WTC11 (cell line): ENCODE measurements at regions not wholly inside any gene's neighbourhood (a gene's known extent, or its start where the extent isn't known, plus 50 kb on each side); places are given as distances from the start of the nearest gene placed in this dataset.

ENCODE experiments used
- ATAC-seq: fragments of 200-7000 bp; cut with Tn5 transposase; 2 replicates; pipeline ENCODE4 v1.10.0; 2021; ENCODE audit warnings: mild to moderate bottlenecking, moderate library complexity
- CTCF ChIA-PET: fragments of 300-600 bp; sonication (Branson Sonifier 250); formaldehyde crosslinking; loops from one replicate; lab custom pipeline; 2021; ENCODE audit warnings: antibody characterized with exemption; lab: Charles Lee
- POLR2A ChIA-PET: fragments of 350-600 bp; sonication (Branson Sonifier 250); formaldehyde crosslinking; loops from one replicate; lab custom pipeline; 2021; ENCODE audit warnings: antibody characterized with exemption; lab: Charles Lee
- DNase-seq: peaks from one replicate; pipeline ENCODE4 v3.0.0; 2021; ENCODE audit warnings: low spot score
- H3K27ac Mint-ChIP-seq: 2 replicates; pipeline ENCODE4 v1.8.0; 2021; ENCODE audit warnings: mixed read lengths
- H3K27me3 Mint-ChIP-seq: 2 replicates; pipeline ENCODE4 v1.8.0; 2021; ENCODE audit warnings: low read depth, mild to moderate bottlenecking, moderate library complexity, mixed read lengths
- H3K36me3 Mint-ChIP-seq: 2 replicates; pipeline ENCODE4 v1.8.0; 2021; ENCODE audit warnings: mixed read lengths
- H3K4me1 Mint-ChIP-seq: 2 replicates; pipeline ENCODE4 v1.8.0; 2022; ENCODE audit warnings: mixed read lengths
- H3K4me3 Mint-ChIP-seq: 2 replicates; pipeline ENCODE4 v1.8.0; 2021; ENCODE audit warnings: mild to moderate bottlenecking, moderate library complexity, mixed read lengths
- H3K9me3 Mint-ChIP-seq: 2 replicates; pipeline ENCODE4 v1.8.0; 2021; ENCODE audit warnings: mixed read lengths
- CBFB ChIP-seq: sonication (generic); formaldehyde crosslinking; IDR thresholded peaks from 2 replicates; pipeline ENCODE4 v1.8.1; 2022; ENCODE audit warnings: mild to moderate bottlenecking, low read depth, missing genetic modification reagents
- CREM ChIP-seq: sonication (generic); formaldehyde crosslinking; IDR thresholded peaks from 2 replicates; pipeline ENCODE4 v1.8.1; 2022; ENCODE audit warnings: mild to moderate bottlenecking, missing genetic modification reagents, moderate library complexity
- CTCF ChIP-seq: fragments of 200-600 bp; IDR thresholded peaks from 2 replicates; pipeline ENCODE4 v1.8.0; 2022; ENCODE audit warnings: antibody characterized with exemption
- E2F5 ChIP-seq: sonication (generic); formaldehyde crosslinking; IDR thresholded peaks from 2 replicates; pipeline ENCODE4 v1.8.1; 2022; ENCODE audit warnings: mild to moderate bottlenecking, moderate library complexity, missing genetic modification reagents
- ESRRA ChIP-seq: sonication (generic); formaldehyde crosslinking; IDR thresholded peaks from 2 replicates; pipeline ENCODE4 v1.8.1; 2022; ENCODE audit warnings: mild to moderate bottlenecking, missing genetic modification reagents, borderline replicate concordance
- FOXP1 ChIP-seq: sonication (generic); formaldehyde crosslinking; IDR thresholded peaks from 2 replicates; pipeline ENCODE4 v1.8.0; 2022; ENCODE audit warnings: missing genetic modification reagents, mild to moderate bottlenecking, moderate library complexity, borderline replicate concordance
- FOXP4 ChIP-seq: sonication (generic); formaldehyde crosslinking; IDR thresholded peaks from 2 replicates; pipeline ENCODE4 v1.8.0; 2022; ENCODE audit warnings: mild to moderate bottlenecking, missing genetic modification reagents
- GRHL2 ChIP-seq: fragments of 250-450 bp; sonication (Bioruptor Pico); IDR thresholded peaks from 2 replicates; pipeline ENCODE4 v1.8.0; 2022; ENCODE audit warnings: mild to moderate bottlenecking, moderate library complexity; ENCODE audit not compliant: insufficient replicate concordance, severe bottlenecking
- GTF2I ChIP-seq: fragments of 250-450 bp; sonication (Bioruptor Pico); conservative IDR thresholded peaks from 2 replicates; pipeline ENCODE4 v1.4.0; 2021; ENCODE audit warnings: mild to moderate bottlenecking
- IRF2 ChIP-seq: sonication (generic); formaldehyde crosslinking; IDR thresholded peaks from 2 replicates; pipeline ENCODE4 v1.8.0; 2022; ENCODE audit warnings: low read depth, missing genetic modification reagents, borderline replicate concordance
- MLX ChIP-seq: sonication (generic); formaldehyde crosslinking; IDR thresholded peaks from 2 replicates; pipeline ENCODE4 v1.8.1; 2023; ENCODE audit warnings: mild to moderate bottlenecking, missing genetic modification reagents, moderate library complexity
- RELA ChIP-seq: sonication (generic); formaldehyde crosslinking; IDR thresholded peaks from 2 replicates; pipeline ENCODE4 v1.8.1; 2022; ENCODE audit warnings: missing genetic modification reagents, mild to moderate bottlenecking, borderline replicate concordance
- RORB ChIP-seq: fragments of 250-450 bp; sonication (Bioruptor Pico); IDR thresholded peaks from 2 replicates; pipeline ENCODE4 v1.9.0; 2021; ENCODE audit warnings: mild to moderate bottlenecking
- SMAD3 ChIP-seq: sonication (generic); formaldehyde crosslinking; IDR thresholded peaks from 2 replicates; pipeline ENCODE4 v1.8.0; 2022; ENCODE audit warnings: missing genetic modification reagents, mild to moderate bottlenecking, borderline replicate concordance
- SMAD4 ChIP-seq: sonication (generic); formaldehyde crosslinking; IDR thresholded peaks from 2 replicates; pipeline ENCODE4 v1.8.0; 2022; ENCODE audit warnings: mild to moderate bottlenecking, missing genetic modification reagents
- SP1 ChIP-seq: sonication (generic); formaldehyde crosslinking; conservative IDR thresholded peaks from 2 replicates; pipeline ENCODE4 v1.8.1; 2022; ENCODE audit warnings: missing genetic modification reagents
- TCF7 ChIP-seq: sonication (generic); formaldehyde crosslinking; IDR thresholded peaks from 2 replicates; pipeline ENCODE4 v1.8.0; 2022; ENCODE audit warnings: mild to moderate bottlenecking, low read depth, missing genetic modification reagents, moderate library complexity
- TP53 ChIP-seq: sonication (generic); formaldehyde crosslinking; IDR thresholded peaks from 2 replicates; pipeline ENCODE4 v1.8.1; 2023; ENCODE audit warnings: mild to moderate bottlenecking, missing genetic modification reagents
- USF2 ChIP-seq: sonication (generic); formaldehyde crosslinking; IDR thresholded peaks from 2 replicates; pipeline ENCODE4 v1.8.1; 2023; ENCODE audit warnings: mild to moderate bottlenecking, missing genetic modification reagents, moderate library complexity
- ZBTB21 ChIP-seq: sonication (generic); formaldehyde crosslinking; IDR thresholded peaks from 2 replicates; pipeline ENCODE4 v1.8.1; 2023; ENCODE audit warnings: mild to moderate bottlenecking, missing genetic modification reagents, borderline replicate concordance
- ZNF121 ChIP-seq: sonication (generic); formaldehyde crosslinking; IDR thresholded peaks from 2 replicates; pipeline ENCODE4 v1.8.0; 2023; ENCODE audit warnings: missing genetic modification reagents
- ZNF219 ChIP-seq: sonication (generic); formaldehyde crosslinking; IDR thresholded peaks from 2 replicates; pipeline ENCODE4 v1.8.0; 2023; ENCODE audit warnings: missing genetic modification reagents, mild to moderate bottlenecking, borderline replicate concordance
- ZSCAN18 ChIP-seq: fragments of 250-450 bp; sonication (Bioruptor Pico); IDR thresholded peaks from 2 replicates; pipeline ENCODE4 v2.1.2; 2022; ENCODE audit warnings: mild to moderate bottlenecking, moderate library complexity

- H3K27me3 Mint-ChIP-seq: peaks cover 2% of the 10 kb centered on the region; the same call in 1 of the 2 replicates
- CTCF ChIA-PET: no interaction called here
- POLR2A ChIA-PET: no interaction called here
- H3K27ac Mint-ChIP-seq: no peak overlapping the region
- H3K36me3 Mint-ChIP-seq: no peaks in the 10 kb centered on the region
- H3K4me3 Mint-ChIP-seq: no peak overlapping the region
- ATAC-seq (no peak), DNase-seq (no peak)
- TF ChIP-seq RELA (CRISPR knock-in tag) (no peak), CREM (no peak), FOXP1 (CRISPR knock-in tag) (no peak), ESRRA (CRISPR knock-in tag) (no peak), GTF2I (CRISPR knock-in tag) (no peak), E2F5 (CRISPR knock-in tag) (no peak), TP53 (no peak), CTCF (no peak), ZNF219 (CRISPR knock-in tag) (no peak), SMAD4 (CRISPR knock-in tag) (no peak), GRHL2 (no peak)
- H3K4me1 Mint-ChIP-seq: peaks cover 11% of the 10 kb centered on the region
- H3K9me3 Mint-ChIP-seq: no peaks in the 10 kb centered on the region
These were observed 215.3 kb downstream of the MID1IP1 start for GRCh38 chrX:39016556-39016955.

- TF ChIP-seq IRF2 (CRISPR knock-in tag) (no peak), TCF7 (no peak), SMAD3 (CRISPR knock-in tag) (no peak), GRHL2 (no peak)
- Mint-ChIP-seq H3K27me3 (peaks cover 2% of the 10 kb centered on the region; the same call in 1 of the 2 replicates), H3K27ac (no peak overlapping the region), H3K4me1 (peaks cover 11% of the 10 kb centered on the region), H3K4me3 (no peak overlapping the region), H3K9me3 (no peaks in the 10 kb centered on the region), H3K36me3 (no peaks in the 10 kb centered on the region)
- POLR2A ChIA-PET: no interaction called here
- DNase-seq (no peak), ATAC-seq (no peak)
- CTCF ChIA-PET: no interaction called here
These were observed 215.8 kb downstream of the MID1IP1 start for GRCh38 chrX:39017077-39017476.

- Mint-ChIP-seq H3K9me3 (no peaks in the 10 kb centered on the region), H3K4me3 (no peak overlapping the region), H3K27ac (no peak overlapping the region), H3K27me3 (peaks cover 2% of the 10 kb centered on the region; the same call in 1 of the 2 replicates), H3K4me1 (peaks cover 10% of the 10 kb centered on the region), H3K36me3 (no peaks in the 10 kb centered on the region)
- no peak for TF ChIP-seq ZNF121 (CRISPR knock-in tag)
- ATAC-seq: no peak; the same call in 1 of the 2 replicates
- POLR2A ChIA-PET: no interaction called here
- CTCF ChIA-PET: no interaction called here
- DNase-seq: no peak
These were observed 216.5 kb downstream of the MID1IP1 start for GRCh38 chrX:39017716-39018115.

GRCh38 chrX:39018541-39018940 lies 217.3 kb downstream of the MID1IP1 start:
- peaks cover 7% of the 10 kb centered on the region for H3K4me1 Mint-ChIP-seq
- TF ChIP-seq FOXP4 (CRISPR knock-in tag) (no peak), ZBTB21 (no peak), MLX (no peak), USF2 (CRISPR knock-in tag) (no peak), ZSCAN18 (CRISPR knock-in tag) (no peak), SP1 (CRISPR knock-in tag) (no peak), RORB (CRISPR knock-in tag) (no peak), CBFB (CRISPR knock-in tag) (no peak)
- CTCF ChIA-PET: interaction anchor here (1.1 to 2.5 kb wide), 2 partner anchors 115 to 134 kb away, joined by 3 to 7 read pairs; no protein-coding TSS in a partner anchor
- POLR2A ChIA-PET: no interaction called here
- peaks cover 2% of the 10 kb centered on the region; the same call in 1 of the 2 replicates for H3K27me3 Mint-ChIP-seq
- ATAC-seq: no peak
- DNase-seq: no peak
- no peaks in the 10 kb centered on the region for H3K36me3 Mint-ChIP-seq
- no peaks in the 10 kb centered on the region for H3K9me3 Mint-ChIP-seq
- no peak overlapping the region for H3K27ac Mint-ChIP-seq
- H3K4me3 Mint-ChIP-seq: no peak overlapping the region
